HEK293 (cell line): ENCODE measurements at regions not wholly inside any gene's neighbourhood (a gene's known extent, or its start where the extent isn't known, plus 50 kb on each side); places are given as distances from the start of the nearest gene placed in this dataset.

Experiments used
- CTCF ChIA-PET: fragments of 350-600 bp; formaldehyde crosslinking; extraction: SDS; loops from one replicate; lab custom pipeline; 2021; ENCODE audit warnings: antibody characterized with exemption; lab: Yijun Ruan, JAX
- POLR2A ChIA-PET: fragments of 300-600 bp; formaldehyde crosslinking; extraction: SDS; loops from one replicate; lab custom pipeline; 2020; ENCODE audit warnings: antibody characterized with exemption, inconsistent platforms; lab: Yijun Ruan, JAX
- H3K27ac ChIP-seq: fragments of 200-500 bp; sonication (Bioruptor generic); 2 replicates; pipeline ENCODE4 v1.5.1; 2014; ENCODE audit warnings: low read depth, low read length, control low read depth, inconsistent platforms; ENCODE audit errors: extremely low read depth
- H3K36me3 ChIP-seq, 2 experiments: fragments of 200-500 bp in 1 of 2; sonication (Bioruptor generic) in 1 of 2; 1 replicate in 1 of 2; 2 replicates in 1 of 2; pipeline ENCODE4 v1.5.1; 2014 to 2017; ENCODE audit warnings: inconsistent platforms in 2 of 2, low read length in 2 of 2; ENCODE audit not compliant: control insufficient read depth in 2 of 2, insufficient read depth in 1 of 2
- H3K4me1 ChIP-seq: fragments of 200-500 bp; sonication (Bioruptor generic); 2 replicates; pipeline ENCODE4 v1.5.1; 2014; ENCODE audit warnings: mild to moderate bottlenecking, low read length, inconsistent platforms; ENCODE audit not compliant: control insufficient read depth, insufficient read depth
- H3K4me3 ChIP-seq: 2 replicates; pipeline ENCODE4 v1.5.1; 2011; ENCODE audit warnings: low read depth, mild to moderate bottlenecking, control low read depth, low read length, moderate library complexity
- H3K9me3 ChIP-seq: fragments of 200-500 bp; sonication (Bioruptor generic); 2 replicates; pipeline ENCODE4 v1.5.1; 2014; ENCODE audit warnings: low read depth, low read length, inconsistent platforms; ENCODE audit not compliant: control insufficient read depth, insufficient read depth
- GLIS2 ChIP-seq: fragments of 450-650 bp; formaldehyde crosslinking; IDR thresholded peaks from 2 replicates; pipeline ENCODE4 v1.5.1; 2016; ENCODE audit warnings: missing biosample characterization, missing genetic modification characterization
- KLF10 ChIP-seq: fragments of 450-650 bp; IDR thresholded peaks from 2 replicates; pipeline ENCODE4 v1.5.1; 2018; ENCODE audit warnings: missing biosample characterization, mild to moderate bottlenecking, missing genetic modification characterization
- MZF1 ChIP-seq: fragments of 450-650 bp; formaldehyde crosslinking; IDR thresholded peaks from 2 replicates; pipeline ENCODE4 v1.5.1; 2017; ENCODE audit warnings: missing biosample characterization, missing genetic modification characterization, borderline replicate concordance
- PATZ1 ChIP-seq: fragments of 450-650 bp; formaldehyde crosslinking; IDR thresholded peaks from 2 replicates; pipeline ENCODE4 v1.5.1; 2016; ENCODE audit warnings: missing biosample characterization, missing genetic modification characterization
- PRDM10 ChIP-seq: fragments of 450-650 bp; formaldehyde crosslinking; IDR thresholded peaks from 2 replicates; pipeline ENCODE4 v1.5.1; 2016; ENCODE audit warnings: missing biosample characterization, missing genetic modification characterization
- WT1 ChIP-seq: fragments of 450-650 bp; formaldehyde crosslinking; IDR thresholded peaks from 2 replicates; pipeline ENCODE4 v1.5.1; 2016; ENCODE audit warnings: missing biosample characterization, missing genetic modification characterization
- ZBTB1 ChIP-seq: fragments of 450-650 bp; formaldehyde crosslinking; IDR thresholded peaks from 2 replicates; pipeline ENCODE4 v1.5.1; 2016; ENCODE audit warnings: missing biosample characterization, missing genetic modification characterization
- ZFP37 ChIP-seq: fragments of 450-650 bp; formaldehyde crosslinking; IDR thresholded peaks from 2 replicates; pipeline ENCODE4 v1.5.1; 2016; ENCODE audit warnings: missing biosample characterization, missing genetic modification characterization
- ZNF114 ChIP-seq: fragments of 450-650 bp; formaldehyde crosslinking; IDR thresholded peaks from 2 replicates; pipeline ENCODE4 v1.5.0; 2017; ENCODE audit warnings: missing biosample characterization, missing genetic modification characterization
- ZNF169 ChIP-seq: fragments of 450-650 bp; formaldehyde crosslinking; IDR thresholded peaks from 2 replicates; pipeline ENCODE4 v1.5.1; 2016; ENCODE audit warnings: missing biosample characterization, missing genetic modification characterization
- ZNF184 ChIP-seq: fragments of 450-650 bp; IDR thresholded peaks from 2 replicates; pipeline ENCODE4 v1.5.1; 2018; ENCODE audit warnings: missing biosample characterization, mild to moderate bottlenecking, missing genetic modification characterization
- ZNF2 ChIP-seq: fragments of 450-650 bp; formaldehyde crosslinking; IDR thresholded peaks from 2 replicates; pipeline ENCODE4 v1.5.1; 2016; ENCODE audit warnings: missing biosample characterization, missing genetic modification characterization
- ZNF211 ChIP-seq: fragments of 450-650 bp; formaldehyde crosslinking; IDR thresholded peaks from 2 replicates; pipeline ENCODE4 v1.5.1; 2016; ENCODE audit warnings: low read depth, missing biosample characterization, missing genetic modification characterization
- ZNF341 ChIP-seq: fragments of 450-650 bp; formaldehyde crosslinking; IDR thresholded peaks from 2 replicates; pipeline ENCODE4; 2016; ENCODE audit warnings: low read depth, missing biosample characterization, missing genetic modification characterization
- ZNF530 ChIP-seq: fragments of 450-650 bp; formaldehyde crosslinking; IDR thresholded peaks from 2 replicates; pipeline ENCODE4 v1.5.1; 2016; ENCODE audit warnings: low read depth, missing biosample characterization, missing genetic modification characterization
- ZNF558 ChIP-seq: fragments of 450-650 bp; formaldehyde crosslinking; IDR thresholded peaks from 2 replicates; pipeline ENCODE4 v1.5.1; 2016; ENCODE audit warnings: missing biosample characterization, missing genetic modification characterization
- ZNF621 ChIP-seq: fragments of 450-650 bp; formaldehyde crosslinking; IDR thresholded peaks from 2 replicates; pipeline ENCODE4 v1.5.1; 2017; ENCODE audit warnings: missing biosample characterization, missing genetic modification characterization
- ZNF791 ChIP-seq: fragments of 450-650 bp; formaldehyde crosslinking; IDR thresholded peaks from 2 replicates; pipeline ENCODE4 v1.5.1; 2016; ENCODE audit warnings: missing biosample characterization, missing genetic modification characterization
- ZXDB ChIP-seq: fragments of 450-650 bp; formaldehyde crosslinking; IDR thresholded peaks from 2 replicates; pipeline ENCODE4 v1.5.1; 2016; ENCODE audit warnings: missing biosample characterization, missing genetic modification characterization
- TF ChIP-seq, protein P1 (sequence below): fragments of 450-650 bp; formaldehyde crosslinking; optimal IDR thresholded peaks from 2 replicates; pipeline ENCODE3; 2016; ENCODE audit warnings: missing biosample characterization, mild to moderate bottlenecking, missing genetic modification characterization
- TF ChIP-seq, protein P2 (sequence below): fragments of 450-650 bp; formaldehyde crosslinking; IDR thresholded peaks from 2 replicates; pipeline ENCODE4 v1.5.1; 2016; ENCODE audit warnings: missing biosample characterization, missing genetic modification characterization
- TF ChIP-seq, protein P3 (sequence below): fragments of 450-650 bp; formaldehyde crosslinking; IDR thresholded peaks from 2 replicates; pipeline ENCODE4 v1.5.1; 2016; ENCODE audit warnings: missing biosample characterization, missing genetic modification characterization
- TF ChIP-seq, protein P4 (sequence below): fragments of 450-650 bp; formaldehyde crosslinking; IDR thresholded peaks from 2 replicates; pipeline ENCODE4 v1.5.1; 2017; ENCODE audit warnings: missing biosample characterization, missing genetic modification characterization
- TF ChIP-seq, protein P5 (sequence below): sonication (generic); formaldehyde crosslinking; IDR thresholded peaks from 2 replicates; pipeline ENCODE4 v1.8.1; 2022; ENCODE audit warnings: mild to moderate bottlenecking, moderate library complexity, missing genetic modification reagents

DNA sequence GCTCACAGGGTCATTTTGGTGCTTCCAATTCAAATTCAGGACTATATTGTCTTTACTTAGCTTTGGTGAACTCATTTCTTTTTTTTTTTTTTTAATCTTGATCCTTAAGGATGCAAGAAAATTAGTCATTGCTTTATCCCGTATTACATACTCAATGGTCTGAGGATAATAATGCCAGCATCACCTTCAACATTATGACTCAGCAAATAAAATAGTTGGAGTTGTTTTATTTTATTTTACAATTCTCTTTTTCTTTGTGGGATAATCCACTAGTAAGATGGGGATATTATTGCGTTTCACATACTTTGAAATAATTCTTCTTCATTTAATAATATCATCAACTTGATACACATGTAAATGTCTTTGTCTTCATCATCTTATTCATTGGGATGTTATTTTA is 954.9 kb upstream of the GYPC start (continued):
- TF ChIP-seq, protein P1, sequence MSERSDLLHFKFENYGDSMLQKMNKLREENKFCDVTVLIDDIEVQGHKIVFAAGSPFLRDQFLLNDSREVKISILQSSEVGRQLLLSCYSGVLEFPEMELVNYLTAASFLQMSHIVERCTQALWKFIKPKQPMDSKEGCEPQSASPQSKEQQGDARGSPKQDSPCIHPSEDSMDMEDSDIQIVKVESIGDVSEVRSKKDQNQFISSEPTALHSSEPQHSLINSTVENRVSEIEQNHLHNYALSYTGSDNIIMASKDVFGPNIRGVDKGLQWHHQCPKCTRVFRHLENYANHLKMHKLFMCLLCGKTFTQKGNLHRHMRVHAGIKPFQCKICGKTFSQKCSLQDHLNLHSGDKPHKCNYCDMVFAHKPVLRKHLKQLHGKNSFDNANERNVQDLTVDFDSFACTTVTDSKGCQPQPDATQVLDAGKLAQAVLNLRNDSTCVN = no peak
- no peak for TF ChIP-seq GLIS2 (tag by site-specific recombination)
- TF ChIP-seq ZNF114 (tag by site-specific recombination) = no peak
- TF ChIP-seq ZNF621 (tag by site-specific recombination) = no peak
- no peak for TF ChIP-seq PRDM10
- TF ChIP-seq, protein P2, sequence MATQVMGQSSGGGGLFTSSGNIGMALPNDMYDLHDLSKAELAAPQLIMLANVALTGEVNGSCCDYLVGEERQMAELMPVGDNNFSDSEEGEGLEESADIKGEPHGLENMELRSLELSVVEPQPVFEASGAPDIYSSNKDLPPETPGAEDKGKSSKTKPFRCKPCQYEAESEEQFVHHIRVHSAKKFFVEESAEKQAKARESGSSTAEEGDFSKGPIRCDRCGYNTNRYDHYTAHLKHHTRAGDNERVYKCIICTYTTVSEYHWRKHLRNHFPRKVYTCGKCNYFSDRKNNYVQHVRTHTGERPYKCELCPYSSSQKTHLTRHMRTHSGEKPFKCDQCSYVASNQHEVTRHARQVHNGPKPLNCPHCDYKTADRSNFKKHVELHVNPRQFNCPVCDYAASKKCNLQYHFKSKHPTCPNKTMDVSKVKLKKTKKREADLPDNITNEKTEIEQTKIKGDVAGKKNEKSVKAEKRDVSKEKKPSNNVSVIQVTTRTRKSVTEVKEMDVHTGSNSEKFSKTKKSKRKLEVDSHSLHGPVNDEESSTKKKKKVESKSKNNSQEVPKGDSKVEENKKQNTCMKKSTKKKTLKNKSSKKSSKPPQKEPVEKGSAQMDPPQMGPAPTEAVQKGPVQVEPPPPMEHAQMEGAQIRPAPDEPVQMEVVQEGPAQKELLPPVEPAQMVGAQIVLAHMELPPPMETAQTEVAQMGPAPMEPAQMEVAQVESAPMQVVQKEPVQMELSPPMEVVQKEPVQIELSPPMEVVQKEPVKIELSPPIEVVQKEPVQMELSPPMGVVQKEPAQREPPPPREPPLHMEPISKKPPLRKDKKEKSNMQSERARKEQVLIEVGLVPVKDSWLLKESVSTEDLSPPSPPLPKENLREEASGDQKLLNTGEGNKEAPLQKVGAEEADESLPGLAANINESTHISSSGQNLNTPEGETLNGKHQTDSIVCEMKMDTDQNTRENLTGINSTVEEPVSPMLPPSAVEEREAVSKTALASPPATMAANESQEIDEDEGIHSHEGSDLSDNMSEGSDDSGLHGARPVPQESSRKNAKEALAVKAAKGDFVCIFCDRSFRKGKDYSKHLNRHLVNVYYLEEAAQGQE (tag by site-specific recombination) = no peak
- no peak for TF ChIP-seq ZNF558 (tag by site-specific recombination)
- no peak for TF ChIP-seq ZNF791 (tag by site-specific recombination)

GRCh38 chr2:125707611-125708010 is 948.3 kb upstream of the GYPC start:
- H3K27ac ChIP-seq = no peak overlapping the region
- CTCF ChIA-PET = interaction anchor here (0.7 kb wide), 1 partner anchor 190 kb away, joined by 3 read pairs; no protein-coding TSS in a partner anchor
- H3K9me3 ChIP-seq = no peaks in the 10 kb centered on the region
- no peaks in the 10 kb centered on the region for H3K36me3 ChIP-seq
- no peak overlapping the region for H3K4me3 ChIP-seq
- H3K4me1 ChIP-seq = no peaks in the 10 kb centered on the region
- POLR2A ChIA-PET = no interaction called here
- TF ChIP-seq, protein P3, sequence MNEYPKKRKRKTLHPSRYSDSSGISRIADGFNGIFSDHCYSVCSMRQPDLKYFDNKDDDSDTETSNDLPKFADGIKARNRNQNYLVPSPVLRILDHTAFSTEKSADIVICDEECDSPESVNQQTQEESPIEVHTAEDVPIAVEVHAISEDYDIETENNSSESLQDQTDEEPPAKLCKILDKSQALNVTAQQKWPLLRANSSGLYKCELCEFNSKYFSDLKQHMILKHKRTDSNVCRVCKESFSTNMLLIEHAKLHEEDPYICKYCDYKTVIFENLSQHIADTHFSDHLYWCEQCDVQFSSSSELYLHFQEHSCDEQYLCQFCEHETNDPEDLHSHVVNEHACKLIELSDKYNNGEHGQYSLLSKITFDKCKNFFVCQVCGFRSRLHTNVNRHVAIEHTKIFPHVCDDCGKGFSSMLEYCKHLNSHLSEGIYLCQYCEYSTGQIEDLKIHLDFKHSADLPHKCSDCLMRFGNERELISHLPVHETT = no peak
- TF ChIP-seq ZNF184 (tag by site-specific recombination) (no peak), ZNF169 (tag by site-specific recombination) (no peak), KLF10 (tag by site-specific recombination) (no peak), MZF1 (tag by site-specific recombination) (no peak), ZNF2 (tag by site-specific recombination) (no peak), ZFP37 (tag by site-specific recombination) (no peak), WT1 (tag by site-specific recombination) (no peak), PATZ1 (tag by site-specific recombination) (no peak), ZNF211 (tag by site-specific recombination) (no peak), ZNF341 (tag by site-specific recombination) (no peak), ZNF530 (tag by site-specific recombination) (no peak), ZBTB1 (no peak), ZXDB (tag by site-specific recombination) (no peak)
- TF ChIP-seq, protein P4, sequence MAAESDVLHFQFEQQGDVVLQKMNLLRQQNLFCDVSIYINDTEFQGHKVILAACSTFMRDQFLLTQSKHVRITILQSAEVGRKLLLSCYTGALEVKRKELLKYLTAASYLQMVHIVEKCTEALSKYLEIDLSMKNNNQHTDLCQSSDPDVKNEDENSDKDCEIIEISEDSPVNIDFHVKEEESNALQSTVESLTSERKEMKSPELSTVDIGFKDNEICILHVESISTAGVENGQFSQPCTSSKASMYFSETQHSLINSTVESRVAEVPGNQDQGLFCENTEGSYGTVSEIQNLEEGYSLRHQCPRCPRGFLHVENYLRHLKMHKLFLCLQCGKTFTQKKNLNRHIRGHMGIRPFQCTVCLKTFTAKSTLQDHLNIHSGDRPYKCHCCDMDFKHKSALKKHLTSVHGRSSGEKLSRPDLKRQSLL (tag by site-specific recombination) = no peak
- TF ChIP-seq, protein P5, sequence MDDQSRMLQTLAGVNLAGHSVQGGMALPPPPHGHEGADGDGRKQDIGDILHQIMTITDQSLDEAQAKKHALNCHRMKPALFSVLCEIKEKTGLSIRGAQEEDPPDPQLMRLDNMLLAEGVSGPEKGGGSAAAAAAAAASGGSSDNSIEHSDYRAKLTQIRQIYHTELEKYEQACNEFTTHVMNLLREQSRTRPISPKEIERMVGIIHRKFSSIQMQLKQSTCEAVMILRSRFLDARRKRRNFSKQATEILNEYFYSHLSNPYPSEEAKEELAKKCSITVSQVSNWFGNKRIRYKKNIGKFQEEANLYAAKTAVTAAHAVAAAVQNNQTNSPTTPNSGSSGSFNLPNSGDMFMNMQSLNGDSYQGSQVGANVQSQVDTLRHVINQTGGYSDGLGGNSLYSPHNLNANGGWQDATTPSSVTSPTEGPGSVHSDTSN (CRISPR knock-in tag) = no peak
